Epithelial cell of proximal tubule (primary cell): ENCODE measurements at regions not wholly inside any gene's neighbourhood (a gene's known extent, or its start where the extent isn't known, plus 50 kb on each side); places are given as distances from the start of the nearest gene placed in this dataset.

Source experiments
- DNase-seq: peaks from one replicate; pipeline ENCODE4 v3.0.0-alpha.2; 2011; ENCODE audit warnings: low read depth
- H3K4me3 ChIP-seq: 2 replicates; pipeline ENCODE4 v1.5.1; 2011; ENCODE audit warnings: low read depth, mild to moderate bottlenecking, low read length
- CTCF ChIP-seq: conservative IDR thresholded peaks from 2 replicates; pipeline ENCODE4 v1.5.1; 2012; ENCODE audit warnings: low read depth, mild to moderate bottlenecking, low read length

- DNase-seq = no peak
- H3K4me3 ChIP-seq = no peak overlapping the region
- no peak for TF ChIP-seq CTCF
Measured at GRCh38 chr20:41996951-41997350, 378.8 kb upstream of the CHD6 start.

- no peak for DNase-seq
- no peak for TF ChIP-seq CTCF
- H3K4me3 ChIP-seq = no peak overlapping the region
Measured at GRCh38 chr20:41992481-41992880, 374.3 kb upstream of the CHD6 start.

GRCh38 chr20:41991412-41991811 is 373.2 kb upstream of the CHD6 start:
- no peak for TF ChIP-seq CTCF
- no peak for DNase-seq
- no peak overlapping the region for H3K4me3 ChIP-seq

GRCh38 chr20:41989935-41990635 is 371.9 kb upstream of the CHD6 start:
- no peak for DNase-seq
- no peak for TF ChIP-seq CTCF
- no peak overlapping the region for H3K4me3 ChIP-seq

GRCh38 chr20:41989039-41989679 is 371.0 kb upstream of the CHD6 start:
- H3K4me3 ChIP-seq = no peak overlapping the region
- no peak for DNase-seq
- TF ChIP-seq CTCF = no peak

- DNase-seq = no peak
- no peak overlapping the region for H3K4me3 ChIP-seq
- TF ChIP-seq CTCF = no peak
Measured at GRCh38 chr20:41984031-41984430, 365.9 kb upstream of the CHD6 start.

GRCh38 chr20:41983159-41983558 is 365.0 kb upstream of the CHD6 start:
- no peak overlapping the region for H3K4me3 ChIP-seq
- DNase-seq = no peak
- TF ChIP-seq CTCF = no peak
